GM13977 (cell line): ENCODE measurements at regions not wholly inside any gene's neighbourhood (a gene's known extent, or its start where the extent isn't known, plus 50 kb on each side); places are given as distances from the start of the nearest gene placed in this dataset.
A peak's percentile ranks its signal among the peaks of the same experiment; 100 is the strongest.

Experiments used
- DNase-seq: peaks from one replicate; pipeline ENCODE4 v3.0.0; 2012; ENCODE audit warnings: low spot score
- CTCF ChIP-seq: IDR thresholded peaks from 2 replicates; pipeline ENCODE4 v1.5.1; 2012; ENCODE audit warnings: mild to moderate bottlenecking, control low read depth; ENCODE audit not compliant: insufficient read depth; ENCODE audit errors: extremely low read depth, missing control alignments
- in situ Hi-C: fragments of 300-500 bp; cut with MboI; formaldehyde crosslinking; loops from one replicate; pipeline ENCODE4 v1.12.0; 2022; ENCODE audit warnings: low sequenced_read_pairs, low pct_unique_long_range_greater_than_20kb, mixed read lengths, inconsistent platforms; ENCODE audit not compliant: unreplicated experiment

DNA sequence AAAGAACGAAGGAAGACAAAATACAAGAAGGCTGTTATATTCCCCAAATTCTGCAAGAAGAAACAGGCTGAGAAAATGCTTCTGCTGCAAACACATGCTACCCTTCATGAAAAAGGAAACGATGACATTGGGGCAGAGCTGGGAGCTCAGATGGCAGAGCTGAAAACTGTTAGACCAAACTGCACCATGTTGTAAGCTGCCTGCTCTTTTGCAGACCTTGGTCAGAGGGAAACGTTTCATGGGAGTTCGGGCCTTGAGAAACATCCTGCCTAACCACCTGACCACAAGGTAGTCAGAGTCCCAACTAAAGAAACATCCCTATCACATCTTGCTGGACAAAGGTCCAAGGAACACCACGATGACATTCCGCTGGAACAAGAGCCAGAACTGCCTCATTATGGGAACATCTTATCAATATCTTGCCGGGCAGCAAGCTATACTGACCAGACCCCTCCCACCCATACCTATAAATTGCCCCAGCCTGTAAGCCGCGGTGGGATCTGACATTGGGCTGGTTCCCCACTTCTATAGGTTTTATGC lies 110.7 kb upstream of the CTSC start:
- no peak for DNase-seq
- no peak for TF ChIP-seq CTCF
- in situ Hi-C loops: no loop called here

DNA sequence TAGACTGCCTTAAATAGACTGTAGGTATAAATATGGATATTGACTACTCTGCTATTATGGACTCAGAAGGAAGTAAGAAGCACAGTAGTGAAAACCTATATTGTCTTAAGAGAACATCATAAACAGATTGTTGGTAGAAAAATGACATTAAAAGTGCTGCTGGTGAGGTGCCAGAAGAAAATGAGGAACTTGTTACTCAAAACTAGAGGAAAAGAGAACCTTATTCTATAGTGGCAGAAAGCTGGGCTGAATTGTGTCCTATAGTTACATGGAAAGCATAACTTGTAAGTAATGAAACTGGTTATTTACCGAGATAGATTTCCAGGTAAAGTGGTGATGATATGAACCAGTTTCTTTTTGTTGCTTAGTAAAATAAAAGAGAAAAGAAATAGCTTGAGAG lies 109.7 kb upstream of the CTSC start:
- DNase-seq: no peak
- in situ Hi-C loops: no loop called here
- TF ChIP-seq CTCF: no peak

DNA sequence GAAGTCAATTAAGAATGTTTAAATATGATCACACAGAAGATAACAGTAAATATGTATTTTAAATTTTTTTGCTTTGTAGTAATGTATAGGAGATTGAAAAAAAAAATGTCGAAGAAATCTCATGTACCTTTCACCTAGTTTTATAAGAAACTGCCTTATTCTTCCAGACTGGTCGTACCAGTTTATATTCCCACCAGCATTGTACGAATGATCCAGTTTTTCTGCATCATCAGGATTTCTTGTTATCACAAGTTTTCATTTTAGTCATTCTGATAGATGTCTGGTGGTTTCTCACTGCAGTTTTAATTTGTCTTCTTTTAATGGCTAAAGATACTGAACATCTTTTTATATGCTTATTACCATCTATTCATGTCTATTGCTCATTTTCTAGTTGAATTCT lies 101.8 kb upstream of the CTSC start:
- no peak for DNase-seq
- in situ Hi-C loops: no loop called here

GRCh38 chr11:88438721-88439120 lies 101.2 kb upstream of the CTSC start:
- in situ Hi-C loops: no loop called here
- no peak for DNase-seq
- no peak for TF ChIP-seq CTCF

More for the DNA sequence above, 101.8 kb upstream of the CTSC start:
- no peak for TF ChIP-seq CTCF

GRCh38 chr11:88435415-88435814 lies 97.9 kb upstream of the CTSC start:
- no peak for TF ChIP-seq CTCF
- in situ Hi-C loops: no loop called here
- peak; percentile 69 for DNase-seq

- TF ChIP-seq CTCF: no peak
- in situ Hi-C loops: no loop called here
Measured at GRCh38 chr11:88434333-88434976, 96.9 kb upstream of the CTSC start.

More at GRCh38 chr11:88434333-88434976, 96.9 kb upstream of the CTSC start:
- DNase-seq: no peak
